ENCODE measurements at regions not wholly inside any gene's neighbourhood (a gene's known extent, or its start where the extent isn't known, plus 50 kb on each side); places are given as distances from the start of the nearest gene placed in this dataset.

- TF ChIP-seq CTCF (IDR thresholded peaks at IDR 0.05; ENCODE audit: insufficient read depth, low read depth, low read length) (no peak), EZH2 (IDR thresholded peaks at IDR 0.05; ENCODE audit: insufficient read depth, low read length) (no peak)
Observed at GRCh38 chr11:42465623-42466022, 846.2 kb upstream of the API5 start.
